HG03097 (cell line): ENCODE measurements at regions not wholly inside any gene's neighbourhood (a gene's known extent, or its start where the extent isn't known, plus 50 kb on each side); places are given as distances from the start of the nearest gene placed in this dataset.

Source experiments
- ATAC-seq: cut with Tn5 transposase; IDR thresholded peaks from one replicate; pipeline ENCODE4 v1.9.1; 2021; ENCODE audit not compliant: unreplicated experiment, low FRiP score

DNA sequence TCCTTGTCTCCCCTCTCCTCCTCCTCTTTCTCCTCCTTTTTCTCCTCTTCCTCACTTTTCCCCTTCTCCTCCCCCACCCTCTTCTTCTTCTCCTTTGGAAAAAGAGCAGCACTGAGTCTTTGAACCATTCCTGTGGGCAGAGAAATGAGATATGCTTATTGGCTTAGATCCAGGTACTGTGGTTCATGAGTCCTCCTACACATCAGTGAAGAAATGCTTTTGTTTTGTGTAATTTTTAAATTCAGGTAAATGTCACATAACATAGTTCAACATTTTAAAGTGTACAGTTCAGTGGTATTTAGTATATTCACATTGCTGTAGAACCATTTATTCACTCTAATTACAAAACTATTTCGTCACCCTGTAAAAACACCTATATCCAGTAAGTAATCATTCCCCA, 402.1 kb downstream of the AACS start:
- ATAC-seq: no peak

DNA sequence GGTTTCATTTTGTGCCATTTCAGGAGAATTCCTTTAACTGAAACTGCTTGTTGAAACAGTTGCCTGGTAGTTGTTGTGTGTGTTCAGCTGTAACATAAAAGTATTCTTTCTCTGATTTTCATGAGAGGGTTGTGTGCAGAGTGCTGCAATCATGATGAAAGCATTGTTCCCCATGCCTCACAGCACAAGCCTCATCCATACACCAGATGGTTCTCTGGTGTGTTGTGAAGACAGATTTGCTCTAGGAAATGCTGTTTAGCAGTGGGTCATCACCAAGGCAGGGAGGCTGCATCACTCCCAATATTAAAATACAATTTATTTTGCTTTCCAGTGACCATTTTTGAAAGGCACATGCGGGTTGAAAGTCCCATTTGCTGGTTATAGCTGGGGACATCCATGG, 404.4 kb downstream of the AACS start:
- ATAC-seq: no peak

DNA sequence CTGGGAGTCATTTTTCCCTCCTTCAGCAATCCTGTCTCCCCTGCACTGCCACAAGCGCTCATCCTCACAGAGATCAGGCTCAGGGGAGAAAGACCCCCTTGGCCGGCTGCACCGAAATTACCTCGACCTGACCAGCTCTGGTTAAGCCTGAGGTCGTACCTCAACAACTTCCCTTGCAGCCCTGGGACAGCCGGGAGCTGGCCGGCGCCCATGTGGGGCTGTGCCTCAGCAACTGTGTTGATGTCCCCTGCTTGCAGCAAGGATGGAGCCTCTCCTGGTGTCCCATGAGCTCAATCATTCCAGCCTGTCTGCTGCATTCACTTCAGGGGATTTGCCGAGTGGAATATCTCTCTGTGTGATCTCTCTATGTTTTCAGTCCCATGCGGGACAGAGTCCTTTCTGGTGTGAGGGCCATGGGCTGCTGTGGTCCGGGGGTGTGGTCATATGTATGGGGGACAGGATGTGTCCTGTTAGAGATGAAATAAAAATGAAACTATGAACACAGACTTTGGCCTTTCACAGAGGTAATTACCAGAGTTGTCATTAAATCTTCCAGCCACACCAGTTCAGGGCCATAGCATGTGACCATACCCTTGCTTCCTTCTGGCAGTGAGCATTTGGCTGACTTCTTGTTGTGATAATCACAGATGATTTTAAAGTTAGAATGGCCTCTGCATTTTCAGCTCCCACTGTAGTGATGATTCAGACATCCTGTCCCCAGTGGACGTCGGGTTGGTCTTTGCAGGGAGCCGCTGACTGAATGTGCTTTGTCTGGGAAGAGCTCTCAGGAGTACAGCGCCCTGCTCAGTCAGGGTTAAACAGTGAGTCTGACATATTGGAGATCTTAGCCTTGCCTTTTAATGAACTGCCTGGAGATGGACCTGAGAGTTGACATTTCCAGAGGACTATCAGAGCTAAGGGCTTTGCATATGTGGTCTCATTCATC, 405.9 kb downstream of the AACS start:
- ATAC-seq: no peak

DNA sequence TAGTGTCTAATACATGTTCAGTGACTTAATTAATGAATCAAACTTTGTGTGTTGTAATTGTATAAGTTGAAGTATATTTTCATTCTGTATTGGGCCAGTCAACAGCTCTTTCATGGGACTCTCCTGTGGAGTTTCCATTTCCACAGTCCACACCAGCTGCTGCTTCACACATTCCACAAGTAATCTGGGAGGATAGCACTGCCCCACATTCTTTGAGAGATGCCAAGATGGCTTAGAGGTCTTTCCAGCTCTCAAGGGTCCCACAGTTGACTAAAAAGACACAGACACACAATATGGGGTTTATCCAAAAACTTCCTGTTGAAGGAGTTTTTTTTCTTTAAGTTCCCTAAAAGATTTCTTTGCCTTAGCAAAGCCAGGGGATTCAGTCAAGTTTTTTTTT, 408.3 kb downstream of the AACS start:
- no peak for ATAC-seq

DNA sequence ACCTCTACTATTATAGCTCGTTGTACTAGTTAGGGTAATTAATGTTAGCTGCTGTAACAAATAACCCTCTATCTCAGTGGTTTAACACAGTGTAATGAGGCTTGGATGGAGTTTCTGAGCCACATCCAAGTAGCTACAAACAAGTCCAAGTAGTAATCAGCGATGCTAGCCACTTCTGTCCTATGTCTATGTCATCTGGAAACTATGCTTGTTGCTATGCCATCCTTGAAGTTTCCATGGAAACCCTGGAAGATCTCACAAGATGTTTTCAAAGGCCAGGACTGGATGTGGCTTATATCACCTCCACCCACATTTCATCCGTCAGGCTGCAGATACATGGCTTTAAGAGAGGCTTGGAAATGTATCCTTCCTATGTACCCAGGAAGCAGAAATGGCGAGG, 422.1 kb downstream of the AACS start:
- no peak for ATAC-seq

DNA sequence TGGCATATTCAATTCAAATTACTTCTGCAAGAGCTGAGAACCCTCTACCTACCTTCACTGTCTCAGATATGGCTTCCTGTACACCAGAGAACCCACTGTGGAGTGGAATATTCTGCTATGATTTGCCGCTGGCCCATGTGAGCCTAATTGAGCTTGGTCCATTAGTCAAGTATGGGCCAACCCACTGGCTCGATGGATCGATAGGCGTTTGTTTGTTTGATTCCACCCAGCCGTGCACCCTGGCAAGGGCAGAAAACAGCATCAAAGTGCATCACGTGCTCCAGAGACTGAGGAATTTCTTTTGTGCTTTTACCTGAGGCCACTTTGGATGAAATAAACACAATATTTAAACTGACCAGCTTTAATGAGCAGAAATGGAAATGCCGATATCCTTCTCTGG, 426.3 kb downstream of the AACS start:
- ATAC-seq: no peak

DNA sequence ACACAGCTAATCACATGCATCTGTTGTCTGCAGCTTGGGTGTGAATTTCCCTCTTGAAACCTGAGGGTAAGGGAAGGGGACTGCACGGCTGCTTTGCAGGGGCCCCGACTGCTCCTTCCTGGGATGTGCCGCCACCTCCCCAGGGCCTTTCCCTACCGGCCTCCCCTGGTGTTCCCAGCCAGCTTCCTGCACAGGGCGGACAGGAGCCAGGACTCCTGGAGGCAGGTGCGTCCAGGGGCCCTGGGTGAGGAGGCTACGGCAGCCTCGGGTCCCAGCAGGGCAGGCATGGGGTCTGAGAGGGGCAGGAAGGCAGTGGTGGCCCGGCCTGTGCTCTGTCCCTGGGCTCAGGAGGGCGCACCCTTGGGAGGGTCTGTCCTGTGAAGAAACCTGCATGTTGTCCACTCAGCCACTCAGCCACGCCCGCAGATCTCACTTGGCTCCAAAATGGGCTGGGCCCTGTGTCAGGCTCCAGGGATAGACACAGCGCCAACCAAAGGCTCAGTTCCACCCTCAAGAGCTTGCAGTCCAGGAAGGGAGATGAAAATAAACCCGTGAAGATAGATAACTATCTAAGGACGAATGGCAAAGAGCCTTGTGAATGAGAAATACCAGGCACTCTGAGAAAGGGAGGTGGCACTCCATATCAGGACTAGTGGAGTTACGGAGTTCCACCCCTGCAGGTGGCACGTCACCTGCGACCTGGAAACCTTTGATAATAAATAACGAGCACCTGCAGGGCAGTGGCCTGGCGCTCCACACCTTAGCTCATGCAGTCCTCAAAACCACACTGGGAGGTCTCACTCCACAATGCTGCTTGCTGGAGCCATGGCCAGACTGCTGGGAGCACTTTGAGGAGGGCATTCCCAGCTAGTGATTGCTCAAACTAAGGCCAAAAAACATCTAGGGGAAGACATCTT, 427.4 kb downstream of the AACS start:
- no peak for ATAC-seq

DNA sequence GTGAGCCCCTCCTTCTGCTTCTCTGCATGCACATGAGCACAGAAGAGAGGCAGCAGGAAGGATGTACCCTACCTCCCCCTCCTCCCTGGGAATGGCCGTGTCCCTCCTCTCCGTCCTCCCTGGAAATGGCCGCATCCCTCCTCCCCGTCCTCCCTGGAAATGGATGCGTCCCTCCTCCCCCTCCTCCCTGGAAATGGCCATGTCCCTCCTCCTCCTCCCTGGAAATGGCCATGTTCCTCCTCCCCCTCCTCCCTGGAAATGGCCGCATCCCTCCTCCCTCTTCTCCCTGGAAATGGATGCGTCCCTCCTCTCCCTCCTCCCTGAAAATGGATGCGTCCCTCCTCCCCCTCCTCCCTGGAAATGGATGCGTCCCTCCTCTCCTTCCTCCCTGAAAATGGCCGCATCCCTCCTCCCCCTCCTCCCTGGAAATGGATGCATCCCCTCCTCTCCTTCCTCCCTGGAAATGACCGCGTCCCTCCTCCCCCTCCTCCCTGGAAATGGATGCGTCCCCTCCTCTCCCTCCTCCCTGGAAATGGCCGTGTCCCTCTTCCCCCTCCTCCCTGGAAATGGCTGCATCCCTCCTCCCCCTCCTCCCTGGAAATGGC, 428.6 kb downstream of the AACS start:
- ATAC-seq: no peak

DNA sequence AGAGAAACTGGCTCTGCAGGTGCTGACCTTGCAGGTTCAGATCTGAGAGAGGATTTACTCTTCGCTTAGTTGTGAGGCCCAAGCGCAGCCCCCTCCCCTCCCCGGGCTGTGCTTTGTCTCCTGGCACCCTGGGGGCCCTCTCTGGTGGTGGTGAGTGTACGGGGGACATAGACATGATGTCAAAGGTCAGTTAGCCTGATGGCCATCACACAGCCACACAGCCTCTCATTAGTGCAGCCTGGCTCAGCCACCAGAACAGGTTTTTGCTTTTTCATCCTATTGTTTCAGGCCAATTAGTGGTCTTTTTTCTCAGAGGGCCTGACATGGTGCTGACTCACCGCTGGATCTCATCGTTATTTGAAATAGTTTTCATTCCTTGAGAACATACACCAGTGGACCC, 437.9 kb downstream of the AACS start:
- no peak for ATAC-seq

DNA sequence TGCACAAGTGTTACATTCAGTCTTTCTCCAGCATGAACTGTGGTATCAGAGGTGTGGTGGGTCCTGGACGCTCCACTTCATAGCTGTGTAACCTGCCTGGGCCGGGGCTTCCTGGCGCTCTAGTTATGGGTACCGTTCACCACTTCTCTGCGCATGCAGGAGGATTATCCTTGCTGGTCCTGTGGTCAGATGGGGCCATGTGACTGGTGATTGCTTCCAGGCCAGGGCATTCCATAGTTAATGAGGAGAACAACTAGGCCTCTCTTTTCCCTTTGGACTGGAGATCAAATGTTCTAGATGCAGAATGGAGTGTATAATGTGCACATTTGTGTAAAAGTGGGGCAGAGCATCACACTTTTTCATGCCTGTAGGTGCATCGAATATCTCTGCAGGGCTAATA, 444.0 kb downstream of the AACS start:
- no peak for ATAC-seq

DNA sequence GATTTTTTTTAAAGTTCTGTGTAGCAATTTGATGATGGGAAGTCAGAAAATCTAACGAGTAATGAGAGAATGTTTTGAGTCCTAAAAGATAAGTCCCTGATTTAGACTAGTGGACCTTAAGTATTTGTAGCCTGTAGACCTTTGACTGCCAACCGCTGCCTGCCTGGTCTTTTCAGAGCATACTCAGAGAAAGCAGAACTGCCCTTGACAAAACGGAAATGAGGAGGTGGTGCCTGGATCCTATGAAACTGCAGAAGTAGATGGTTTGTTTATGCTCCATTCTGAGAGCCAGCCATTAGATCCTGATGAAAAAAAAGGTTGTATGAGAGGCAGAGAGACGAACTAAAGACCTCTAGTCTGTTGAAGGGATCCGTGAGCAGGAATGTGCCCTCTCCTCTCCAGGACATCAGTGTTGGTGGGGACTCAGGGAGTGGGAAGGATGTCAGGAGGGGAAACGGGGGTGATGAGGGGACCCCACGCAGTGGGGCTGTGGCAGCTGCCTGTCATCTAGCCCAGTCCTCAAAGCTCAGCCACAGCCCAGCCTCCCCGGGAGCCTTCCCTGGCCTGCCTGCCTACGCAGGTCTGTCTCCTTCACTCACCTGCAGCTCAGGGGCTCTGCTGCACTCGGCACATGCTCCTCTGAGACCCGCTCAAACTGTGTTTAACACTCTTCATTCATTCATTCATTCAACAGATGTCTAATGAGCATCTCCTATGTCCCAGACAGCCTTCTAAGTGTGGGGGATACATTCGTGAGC, 447.5 kb downstream of the AACS start:
- no peak for ATAC-seq

DNA sequence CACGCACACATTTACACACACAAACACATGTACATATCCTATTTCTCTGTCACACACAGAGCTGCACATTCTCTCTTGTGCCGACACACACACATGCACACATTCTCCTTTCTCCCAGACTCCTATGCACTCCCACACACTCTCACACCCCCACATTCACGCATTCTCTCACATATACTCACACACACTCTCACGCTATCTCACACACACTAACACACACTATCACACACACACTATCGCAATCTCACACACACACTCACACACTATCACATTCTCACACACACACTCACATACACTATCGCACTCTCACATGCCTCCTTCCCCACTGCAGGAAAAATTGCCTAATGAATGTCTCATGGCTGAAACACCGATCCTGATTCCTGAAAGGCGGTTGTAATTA, 450.7 kb downstream of the AACS start:
- ATAC-seq: no peak

DNA sequence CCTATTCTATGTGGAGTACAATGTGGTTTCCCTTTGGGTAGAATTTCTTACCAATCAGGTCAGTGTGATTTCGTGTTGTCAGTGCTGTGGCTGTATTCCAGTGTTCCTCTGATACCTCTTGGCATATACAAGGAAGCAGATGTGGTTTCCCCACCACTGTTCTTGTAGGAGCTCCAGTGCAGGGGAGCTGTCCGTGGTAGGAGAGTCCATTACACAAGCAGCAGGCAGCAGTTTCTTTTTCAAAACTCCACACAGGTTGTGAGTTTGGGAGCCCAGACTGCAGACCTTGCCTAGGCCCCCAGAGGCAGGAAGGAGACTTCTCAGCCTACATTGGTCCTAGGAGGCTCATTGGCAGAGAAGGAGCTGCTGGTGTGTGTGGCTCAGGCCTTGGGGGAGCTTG, 452.8 kb downstream of the AACS start:
- ATAC-seq: no peak

DNA sequence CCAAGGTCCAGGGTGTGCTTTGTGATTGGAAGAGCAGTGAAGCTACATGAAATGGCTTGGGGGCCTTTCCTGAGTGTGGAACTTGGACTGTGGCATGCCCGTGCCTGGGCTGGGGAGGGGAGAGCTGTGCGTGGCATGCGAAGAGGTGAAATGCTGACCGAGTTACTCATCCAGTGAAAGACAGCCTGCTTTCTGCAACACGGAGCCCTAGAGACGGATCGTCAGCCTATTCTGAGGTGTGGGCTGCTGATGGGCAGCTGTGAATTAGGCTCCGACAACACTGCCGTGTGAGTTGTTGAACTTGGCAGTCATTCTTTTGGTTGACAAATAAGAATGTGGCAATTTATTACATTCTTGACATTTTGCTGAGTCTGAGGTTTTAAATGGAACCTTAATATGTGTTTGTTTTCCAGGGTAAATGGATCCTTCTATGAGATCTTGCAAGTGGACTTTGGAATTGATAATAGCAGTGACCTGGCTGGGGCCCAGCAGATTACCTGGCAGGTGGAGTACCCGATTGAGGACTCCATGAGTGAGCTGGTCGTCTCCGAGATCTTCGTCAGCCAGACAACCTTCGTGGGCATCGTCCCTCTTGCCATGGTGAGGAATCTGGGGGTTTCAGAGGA, 453.9 kb downstream of the AACS start:
- ATAC-seq: no peak

DNA sequence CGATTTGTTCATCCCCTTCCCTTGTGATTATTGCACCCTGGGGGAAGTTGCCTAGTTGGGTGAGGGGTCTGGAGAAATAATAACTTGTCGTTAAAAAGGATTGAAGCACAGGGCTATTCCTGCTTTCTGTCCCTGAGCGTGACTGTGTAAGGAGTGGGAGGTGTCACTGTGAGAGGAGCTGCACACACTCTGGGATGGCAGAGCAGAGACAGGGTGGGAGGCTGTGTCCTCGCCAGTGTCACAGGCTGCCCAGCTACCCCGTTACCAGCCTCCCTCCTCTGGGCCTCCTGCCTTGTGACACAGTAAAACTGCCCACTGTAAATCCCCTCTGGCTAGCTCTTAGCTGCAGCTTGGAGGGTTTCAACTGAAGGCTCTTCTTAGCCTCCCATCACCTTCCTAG, 460.6 kb downstream of the AACS start:
- no peak for ATAC-seq

DNA sequence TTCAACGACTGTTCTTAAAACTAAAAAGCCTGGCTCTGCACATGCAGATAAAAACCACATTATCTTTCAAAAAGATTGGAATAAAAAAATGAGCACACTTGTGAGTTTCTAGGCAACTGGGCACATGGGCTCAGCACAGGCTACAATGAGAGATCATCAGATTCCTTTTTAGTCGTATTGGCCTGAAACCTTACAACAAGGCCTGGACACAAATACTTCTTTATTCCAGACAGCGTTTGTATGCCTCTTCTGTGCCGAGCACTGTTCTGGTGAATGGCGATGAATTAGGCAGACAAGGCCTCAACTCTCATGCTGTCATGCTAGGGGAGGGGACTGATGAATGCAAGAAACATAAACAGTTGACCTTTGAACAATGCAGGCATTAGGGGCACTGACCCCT, 463.0 kb downstream of the AACS start:
- no peak for ATAC-seq

DNA sequence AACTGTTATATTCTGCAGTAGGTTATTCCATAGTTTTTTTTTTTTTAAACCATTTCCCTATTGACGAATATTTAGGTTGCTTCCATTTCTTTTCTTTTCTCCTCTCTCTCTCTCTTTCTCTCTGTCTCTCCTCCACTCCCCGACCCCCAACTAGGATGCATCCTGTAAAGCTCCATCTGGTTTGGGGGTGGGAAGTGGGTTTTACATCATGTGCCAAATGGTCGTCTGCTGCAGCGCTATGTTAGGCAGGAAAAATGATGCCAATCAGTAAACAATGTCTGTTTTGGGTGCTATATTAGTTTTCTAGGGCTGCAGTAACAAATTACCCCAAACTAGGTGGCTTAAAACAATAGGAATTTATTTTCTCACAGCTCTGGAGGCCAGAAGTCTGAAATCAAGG, 465.0 kb downstream of the AACS start:
- no peak for ATAC-seq

DNA sequence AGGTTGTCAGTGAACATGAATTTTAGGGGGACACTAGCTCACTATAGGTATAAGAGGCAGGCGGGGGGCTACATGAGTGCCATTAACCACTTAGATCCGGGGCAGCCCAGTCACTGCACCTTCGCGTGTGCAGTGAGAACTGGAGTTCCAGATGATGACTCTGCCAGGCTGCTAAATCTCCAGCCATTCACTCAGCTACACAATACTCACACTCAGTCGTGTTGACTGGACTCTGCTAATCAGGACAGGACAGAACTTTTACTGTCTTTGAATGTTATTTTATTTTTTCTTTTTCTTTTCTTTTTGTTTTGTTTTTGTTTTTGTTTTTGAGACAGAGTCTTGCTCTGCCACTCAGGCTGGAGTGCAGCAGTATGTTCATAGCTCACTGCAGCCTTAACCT, 465.6 kb downstream of the AACS start:
- no peak for ATAC-seq

DNA sequence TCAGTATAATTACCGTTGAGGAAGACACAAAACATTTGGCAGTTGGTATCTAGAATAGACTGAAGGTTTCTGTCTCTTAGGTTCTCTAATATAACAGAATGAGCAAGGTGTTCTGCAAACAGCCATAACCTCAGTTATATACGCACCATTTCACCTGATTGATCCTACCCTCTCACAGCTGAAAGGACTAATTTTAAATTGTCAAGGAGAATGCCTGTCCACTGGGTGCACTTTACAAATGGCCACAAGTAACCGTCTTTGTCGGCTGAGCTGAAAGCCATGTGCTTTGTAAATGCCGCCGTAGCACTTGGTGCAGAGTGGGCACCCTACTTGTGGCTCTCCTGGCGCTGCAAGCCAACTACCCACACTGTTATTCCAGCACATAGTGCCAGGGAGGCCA, 466.3 kb downstream of the AACS start:
- no peak for ATAC-seq

DNA sequence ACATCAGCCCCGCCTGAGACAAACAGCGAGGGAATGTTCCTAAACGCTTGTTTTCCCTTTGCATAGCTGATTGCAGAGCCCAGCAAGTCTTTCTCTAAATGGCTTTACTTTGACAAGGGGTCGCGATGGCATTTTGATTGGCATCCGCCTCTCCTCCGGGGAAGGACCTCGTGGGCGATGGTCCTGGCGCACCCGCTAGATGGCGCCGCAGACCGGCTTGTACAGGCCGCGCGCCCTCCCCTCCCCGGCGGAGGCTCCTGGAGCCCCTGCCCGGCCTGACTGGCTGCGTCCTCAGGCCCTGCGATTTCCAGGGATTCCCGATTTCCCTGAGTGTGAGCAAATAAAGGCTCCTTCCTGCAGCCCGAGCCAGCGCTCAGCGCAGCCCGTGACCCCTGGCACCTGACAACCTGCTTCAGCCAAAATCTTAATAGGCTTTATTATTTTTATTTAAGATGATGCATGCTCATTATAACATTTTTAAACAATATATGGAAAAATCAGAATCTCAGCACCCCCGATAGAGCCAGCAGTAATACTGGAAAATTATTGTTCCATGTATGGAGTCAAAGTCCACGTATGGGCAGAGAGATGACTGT, 468.3 kb downstream of the AACS start:
- ATAC-seq: no peak
